Islet precursor cell (in vitro differentiated cells): ENCODE measurements at regions not wholly inside any gene's neighbourhood (a gene's known extent, or its start where the extent isn't known, plus 50 kb on each side); places are given as distances from the start of the nearest gene placed in this dataset.

ENCODE experiments used
- DNase-seq: peaks from one replicate; pipeline ENCODE4 v3.0.0-alpha.2; 2018

- DNase-seq, result peak; percentile 83
Measured at GRCh38 chr6:16849988-16850680, 88.9 kb upstream of the ATXN1 start.

DNA sequence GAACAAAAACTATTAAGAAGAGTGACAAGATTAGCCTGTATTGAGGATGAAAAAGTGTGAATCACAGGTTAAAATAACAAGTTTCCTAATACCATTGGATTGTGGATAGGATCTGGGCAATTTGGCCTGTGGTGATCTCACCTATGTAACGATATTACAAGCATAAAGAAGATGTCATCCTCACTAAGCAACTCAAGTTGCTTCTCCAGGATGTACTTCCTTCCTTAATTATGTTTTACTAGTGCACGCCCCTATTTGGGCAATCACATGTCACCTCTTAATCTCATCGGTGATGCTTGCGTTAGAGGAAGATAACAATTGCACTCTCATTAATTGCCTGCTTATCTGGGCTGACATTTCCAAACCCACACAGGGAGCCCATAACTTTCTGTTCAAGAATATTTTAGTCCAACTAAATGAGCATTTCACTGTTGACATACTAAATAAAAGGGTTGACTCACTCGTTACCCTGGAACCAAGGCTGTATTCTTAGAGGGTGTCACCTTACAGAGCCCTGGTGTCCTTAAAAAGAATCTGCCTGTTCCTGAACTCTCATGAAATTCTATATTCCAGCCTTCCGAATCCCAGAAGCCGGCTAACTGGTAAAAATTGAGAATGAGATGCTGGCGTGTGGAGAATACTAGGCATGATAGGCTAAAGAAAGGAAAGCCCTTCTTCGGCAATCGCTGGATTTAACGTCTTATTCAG is 88.2 kb upstream of the ATXN1 start:
- no peak for DNase-seq

DNA sequence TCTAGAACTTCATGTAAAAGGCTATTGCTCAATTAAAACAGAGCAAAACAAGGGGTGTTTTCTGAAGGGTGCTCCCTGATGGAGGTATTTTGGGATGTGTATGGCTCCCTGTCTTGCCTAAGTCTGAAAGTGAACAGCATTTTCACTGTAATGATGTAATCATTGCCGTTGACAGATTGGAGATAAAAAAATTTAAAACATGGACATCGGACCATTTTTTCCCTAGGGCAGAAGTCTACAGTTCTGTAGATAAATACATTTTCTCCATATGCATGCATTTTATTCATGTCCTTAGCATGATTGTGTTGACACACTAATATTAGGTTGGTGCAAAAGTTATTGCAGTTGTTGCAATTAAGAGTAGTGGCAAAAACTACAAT is 85.1 kb upstream of the ATXN1 start:
- DNase-seq, result no peak

GRCh38 chr6:16844183-16844582 is 82.9 kb upstream of the ATXN1 start:
- DNase-seq, result no peak

- DNase-seq, result no peak
Measured at GRCh38 chr6:16842676-16843075, 81.4 kb upstream of the ATXN1 start.

- no peak for DNase-seq
Measured at GRCh38 chr6:16841241-16841640, 80.0 kb upstream of the ATXN1 start.

GRCh38 chr6:16840725-16841124 is 79.5 kb upstream of the ATXN1 start:
- DNase-seq, result no peak

DNA sequence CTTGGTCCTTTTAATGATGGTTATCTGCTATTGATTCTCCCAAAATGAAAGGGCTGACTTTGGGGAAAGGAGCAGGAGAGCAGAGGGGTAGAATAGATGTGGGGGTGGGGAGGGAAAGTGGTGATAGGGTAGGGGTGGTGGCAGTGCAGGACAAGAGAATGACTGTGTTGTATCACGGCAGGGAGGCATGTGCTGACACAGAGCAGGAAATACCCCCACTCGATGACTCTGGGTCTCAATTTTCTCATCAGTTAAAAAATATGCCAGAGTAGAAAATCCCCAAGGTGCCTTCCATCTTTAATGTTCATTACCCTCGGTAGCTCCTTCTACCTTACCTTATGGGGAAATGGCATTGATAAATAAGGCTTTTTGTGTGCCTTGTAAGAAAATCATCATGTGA is 79.0 kb upstream of the ATXN1 start:
- no peak for DNase-seq

DNA sequence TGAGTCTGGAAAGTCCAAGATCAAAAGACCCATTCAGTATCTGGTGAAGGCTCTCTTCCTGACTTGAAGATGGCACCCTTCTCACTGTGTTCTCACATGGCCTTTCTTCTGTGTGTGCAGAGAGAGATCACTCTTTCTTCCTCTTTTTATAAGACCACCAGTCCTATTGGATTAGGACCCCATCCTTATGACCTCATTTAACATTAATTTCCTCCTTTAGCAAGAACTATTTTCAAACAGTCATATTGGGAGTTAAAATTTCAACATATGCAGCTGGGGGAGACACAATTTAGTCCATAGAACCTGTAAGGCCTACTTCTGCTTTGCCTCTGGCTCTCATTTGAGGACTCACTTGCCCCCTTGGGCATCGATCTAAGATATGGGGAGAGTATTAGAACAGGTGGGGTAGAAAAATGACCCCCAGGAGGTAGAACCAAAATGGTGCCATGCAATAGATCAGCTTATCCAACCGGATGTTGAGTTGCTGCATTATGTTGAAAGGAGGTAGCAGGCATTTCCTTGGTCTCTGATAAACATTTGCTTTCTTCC is 78.4 kb upstream of the ATXN1 start:
- DNase-seq, result no peak

DNA sequence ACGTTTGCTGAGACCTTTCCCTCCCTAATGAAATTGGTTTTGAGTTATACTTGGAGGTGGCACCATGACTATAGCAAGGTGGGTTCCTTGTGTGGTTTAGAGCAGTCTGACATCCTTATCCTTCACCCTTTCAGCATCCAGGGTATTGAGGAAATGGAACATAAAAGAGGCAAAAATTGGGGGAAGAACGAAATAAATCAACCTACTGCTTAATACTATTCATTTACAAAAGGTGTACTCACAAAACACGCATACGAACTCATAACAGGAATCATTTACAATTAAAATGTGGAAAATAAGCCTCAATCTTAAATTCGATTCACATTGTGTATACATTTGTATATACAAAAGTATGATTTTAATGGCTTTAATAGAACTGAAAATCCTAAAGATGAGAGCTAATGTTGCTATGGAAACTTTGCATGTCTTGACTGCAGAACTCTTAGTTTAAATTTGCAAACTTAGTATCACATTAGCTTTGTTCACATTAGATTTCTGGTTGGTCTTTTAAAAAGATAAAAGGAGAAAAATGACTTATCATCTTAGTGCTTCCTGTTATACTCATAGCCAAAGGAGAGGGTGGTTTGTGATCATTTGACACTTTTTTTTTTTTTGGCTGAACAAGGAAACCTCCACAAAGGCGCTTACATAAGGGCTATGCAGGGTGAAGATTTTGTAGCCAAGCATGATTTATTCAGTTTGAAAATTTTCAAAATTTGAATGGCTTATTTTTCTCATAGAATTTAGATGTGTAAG is 76.1 kb upstream of the ATXN1 start:
- DNase-seq, result no peak

GRCh38 chr6:16836144-16836981 is 75.1 kb upstream of the ATXN1 start:
- DNase-seq, result no peak

GRCh38 chr6:16834242-16834641 is 73.0 kb upstream of the ATXN1 start:
- no peak for DNase-seq

DNA sequence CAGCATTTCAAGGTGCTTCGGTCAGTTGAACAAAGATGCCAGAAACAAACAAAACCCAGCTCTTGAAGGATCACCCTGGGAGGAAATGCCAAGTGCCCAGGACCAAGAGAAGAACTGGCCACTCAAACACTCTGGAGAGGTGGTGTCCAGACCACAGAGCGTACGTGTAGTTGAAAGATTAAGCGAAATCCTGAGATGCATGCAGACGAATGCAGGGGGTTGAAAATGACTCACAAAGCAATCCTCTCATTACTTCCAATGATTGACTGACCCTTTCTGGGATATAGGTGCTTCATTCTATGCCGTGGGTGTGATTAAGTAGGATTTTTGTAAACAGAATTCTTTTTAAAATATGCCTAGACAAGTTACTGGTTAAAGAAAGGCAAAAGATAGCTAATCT is 71.5 kb upstream of the ATXN1 start:
- no peak for DNase-seq

- DNase-seq, result no peak
Measured at GRCh38 chr6:16832043-16832567, 70.8 kb upstream of the ATXN1 start.

DNA sequence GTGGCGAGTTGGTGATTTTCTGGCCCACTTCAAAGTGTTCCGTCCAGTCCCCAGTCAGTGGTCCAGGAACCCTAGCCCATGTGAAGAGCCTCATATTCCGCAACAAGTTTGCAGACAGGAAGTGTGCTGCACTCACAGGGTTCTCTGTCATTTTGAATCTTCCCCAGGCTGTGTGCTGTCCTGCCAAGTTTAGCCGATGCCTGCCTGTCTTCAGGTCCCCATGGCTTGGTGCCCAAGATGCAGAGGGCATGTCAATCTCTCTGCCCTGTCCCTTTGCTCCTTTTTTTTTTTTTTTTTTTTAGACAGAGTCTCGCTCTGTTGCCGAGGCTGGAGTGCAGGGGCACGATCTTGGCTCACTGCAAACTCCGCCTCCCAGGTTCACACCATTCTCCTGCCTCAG is 69.9 kb upstream of the ATXN1 start:
- no peak for DNase-seq

- DNase-seq, result no peak
Measured at GRCh38 chr6:16828058-16828457, 66.8 kb upstream of the ATXN1 start.

DNA sequence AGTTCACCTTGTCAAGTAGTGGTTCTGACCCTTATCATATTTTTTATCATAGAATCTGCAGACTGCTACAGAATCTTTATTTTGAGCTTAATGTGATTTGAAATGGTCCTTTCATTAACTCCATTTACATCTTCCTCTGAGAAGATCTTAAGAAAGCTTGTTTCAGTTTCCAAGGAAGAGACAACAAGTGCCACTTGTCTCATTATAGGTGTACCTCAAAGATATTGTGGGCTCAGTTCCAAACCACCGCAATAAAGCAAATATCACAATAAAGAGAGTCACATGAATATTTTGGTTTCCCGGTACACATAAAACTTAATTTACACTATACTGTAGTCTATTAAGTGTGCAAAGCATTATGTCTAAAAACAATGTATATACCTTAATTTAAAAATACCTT is 66.4 kb upstream of the ATXN1 start:
- no peak for DNase-seq

DNA sequence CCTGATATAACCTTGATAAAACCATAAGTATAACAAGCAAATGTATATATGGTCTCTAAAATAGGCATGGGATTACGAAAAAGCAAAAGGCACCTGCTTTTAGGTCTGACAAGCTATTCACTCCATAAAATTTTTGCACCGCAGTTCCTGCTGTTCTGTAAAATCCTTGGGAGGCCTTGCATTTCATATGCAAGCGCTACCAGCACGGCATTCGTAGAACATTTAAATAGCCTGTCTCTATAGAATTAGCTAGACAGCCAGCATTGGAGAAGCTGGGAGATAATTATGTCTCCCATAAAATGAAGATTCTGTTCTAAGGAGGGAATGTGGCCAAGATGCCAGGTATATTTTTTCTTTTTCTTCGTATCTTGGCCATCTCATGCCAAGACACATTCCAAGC is 64.5 kb upstream of the ATXN1 start:
- no peak for DNase-seq

GRCh38 chr6:16824845-16825685 is 63.8 kb upstream of the ATXN1 start:
- DNase-seq, result no peak

DNA sequence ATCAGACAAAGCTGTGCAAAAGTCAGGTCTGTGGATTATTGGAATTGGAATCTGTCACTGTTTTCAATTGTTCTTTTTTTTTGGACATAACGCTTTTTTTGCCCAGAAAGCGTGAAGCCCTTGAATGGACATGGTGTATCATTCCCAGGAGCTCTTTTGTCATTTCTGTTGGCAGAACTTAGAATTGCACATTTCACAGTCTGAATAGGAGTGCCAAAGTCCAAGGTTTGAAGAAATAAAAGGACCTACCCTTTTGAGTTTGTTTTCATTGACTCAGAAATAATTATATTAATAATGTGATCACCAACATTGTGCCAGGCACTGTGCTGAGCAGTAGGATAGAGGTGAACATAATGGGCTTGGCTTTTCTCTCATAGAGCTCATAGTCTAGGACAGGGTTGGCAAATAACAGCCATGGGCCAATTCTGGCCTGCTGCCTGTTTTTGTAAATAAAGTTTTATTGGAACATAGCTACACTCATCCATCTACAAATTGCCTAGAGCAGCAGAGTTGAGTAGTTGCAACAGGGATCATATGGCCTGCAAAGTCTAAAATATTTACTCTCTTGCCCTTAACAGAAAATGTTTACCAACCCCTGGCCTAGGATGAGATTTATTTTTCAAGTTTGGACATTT is 62.6 kb upstream of the ATXN1 start:
- DNase-seq, result no peak
